SK-N-SH (cell line): ENCODE measurements at regions not wholly inside any gene's neighbourhood (a gene's known extent, or its start where the extent isn't known, plus 50 kb on each side); places are given as distances from the start of the nearest gene placed in this dataset.
A peak's percentile ranks its signal among the peaks of the same experiment; 100 is the strongest.

Experiments used
- CHD2 ChIP-seq: fragments of 150-350 bp; IDR thresholded peaks from 2 replicates; pipeline ENCODE4 v1.6.1; 2018; ENCODE audit warnings: low read length; ENCODE audit not compliant: partially characterized antibody
- ELF1 ChIP-seq: IDR thresholded peaks from 2 replicates; pipeline ENCODE4 v1.4.0; 2012
- EP300 ChIP-seq, 2 experiments: IDR thresholded peaks; 2 replicates each; pipeline versions ENCODE4 v1.4.0 to v1.6.1; 2012; ENCODE audit warnings: borderline replicate concordance in 1 of 2, low read depth in 1 of 2, low read length in 1 of 2
- MXI1 ChIP-seq: IDR thresholded peaks from 2 replicates; pipeline ENCODE4 v1.6.1; 2012; ENCODE audit warnings: mild to moderate bottlenecking, low read depth, low read length, improper control_type of control experiment
- POLR2AphosphoS5 ChIP-seq: IDR thresholded peaks from 2 replicates; pipeline ENCODE4 v1.6.1; 2012; ENCODE audit warnings: low read depth, low read length
- RAD21 ChIP-seq: IDR thresholded peaks from 2 replicates; pipeline ENCODE4 v1.6.1; 2012; ENCODE audit warnings: mild to moderate bottlenecking, low read length
- SIN3A ChIP-seq: IDR thresholded peaks from 2 replicates; pipeline ENCODE4 v1.6.1; 2012; ENCODE audit warnings: low read depth, mild to moderate bottlenecking, low read length, moderate library complexity, borderline replicate concordance
- USF2 ChIP-seq: fragments of 150-350 bp; IDR thresholded peaks from 2 replicates; pipeline ENCODE4 v1.6.1; 2017; ENCODE audit warnings: antibody characterized with exemption, low read length, low read depth, borderline replicate concordance
- YY1 ChIP-seq: IDR thresholded peaks from 2 replicates; pipeline ENCODE4 v1.4.0; 2012; ENCODE audit warnings: low read depth, mild to moderate bottlenecking

GRCh38 chr4:33386764-33387163 lies 2666.6 kb downstream of the PCDH7 start:
- TF ChIP-seq EP300 (IDR thresholded peaks at IDR 0.05; ENCODE audit: borderline replicate concordance in 1 of 2, low read depth in 1 of 2, low read length in 1 of 2): no peak
- TF ChIP-seq ELF1: no peak
- peak; percentile 29; the same call in 1 of the 2 replicates for TF ChIP-seq RAD21
- TF ChIP-seq POLR2AphosphoS5: no peak
- TF ChIP-seq MXI1: no peak
- no peak for TF ChIP-seq CHD2
- TF ChIP-seq USF2: no peak
- no peak for TF ChIP-seq YY1
- TF ChIP-seq SIN3A: no peak
